GM18868 (cell line): ENCODE measurements at regions not wholly inside any gene's neighbourhood (a gene's known extent, or its start where the extent isn't known, plus 50 kb on each side); places are given as distances from the start of the nearest gene placed in this dataset.
"Not testable (repeated sequence)": the region's sequence is repeated elsewhere in the genome, so short reads cannot be mapped to it uniquely, and the experiment has no call there.

Experiments used
- ATAC-seq: cut with Tn5 transposase; IDR thresholded peaks from one replicate; pipeline ENCODE4 v1.9.1; 2021; ENCODE audit warnings: mild to moderate bottlenecking, moderate library complexity; ENCODE audit not compliant: unreplicated experiment

GRCh38 chr3:68676136-68676535, 256.2 kb downstream of the TAFA4 start:
- no peak for ATAC-seq

- no peak for ATAC-seq
Measured at GRCh38 chr3:68667346-68667745, 265.0 kb downstream of the TAFA4 start.

GRCh38 chr3:68666429-68667136, 265.8 kb downstream of the TAFA4 start:
- no peak for ATAC-seq

- no peak for ATAC-seq
Measured at GRCh38 chr3:68664276-68664675, 268.1 kb downstream of the TAFA4 start.

GRCh38 chr3:68662176-68662575, 270.2 kb downstream of the TAFA4 start:
- no peak for ATAC-seq

- not testable (repeated sequence) for ATAC-seq
Measured at GRCh38 chr3:68650657-68651056, 281.7 kb downstream of the TAFA4 start.

- ATAC-seq = no peak
Measured at GRCh38 chr3:68648494-68648893, 283.9 kb downstream of the TAFA4 start.

GRCh38 chr3:68631850-68632545, 300.3 kb downstream of the TAFA4 start:
- ATAC-seq = no peak

GRCh38 chr3:68620211-68620610, 312.1 kb downstream of the TAFA4 start:
- no peak for ATAC-seq

GRCh38 chr3:68614087-68614486, 318.3 kb downstream of the TAFA4 start:
- no peak for ATAC-seq

- no peak for ATAC-seq
Measured at GRCh38 chr3:68571321-68571720, 361.0 kb downstream of the TAFA4 start.

GRCh38 chr3:68560728-68561127, 371.6 kb downstream of the TAFA4 start:
- no peak for ATAC-seq

- ATAC-seq = no peak
Measured at GRCh38 chr3:68535782-68536181, 396.6 kb downstream of the TAFA4 start.

GRCh38 chr3:68523330-68523729, 409.0 kb downstream of the TAFA4 start:
- ATAC-seq = no peak

- ATAC-seq = no peak
Measured at GRCh38 chr3:68515237-68515636, 417.1 kb downstream of the TAFA4 start.

GRCh38 chr3:68504201-68504600, 428.1 kb downstream of the TAFA4 start:
- ATAC-seq = no peak

GRCh38 chr3:68485845-68486244, 446.5 kb downstream of the TAFA4 start:
- not testable (repeated sequence) for ATAC-seq

- ATAC-seq = no peak
Measured at GRCh38 chr3:68485051-68485450, 447.3 kb downstream of the TAFA4 start.

GRCh38 chr3:68483601-68484000, 448.7 kb downstream of the TAFA4 start:
- no peak for ATAC-seq

- ATAC-seq = no peak
Measured at GRCh38 chr3:68483041-68483440, 449.3 kb downstream of the TAFA4 start.

- no peak for ATAC-seq
Measured at GRCh38 chr3:68482565-68482964, 449.8 kb downstream of the TAFA4 start.

- no peak for ATAC-seq
Measured at GRCh38 chr3:68479779-68480178, 452.6 kb downstream of the TAFA4 start.
